ENCODE measurements at regions not wholly inside any gene's neighbourhood (a gene's known extent, or its start where the extent isn't known, plus 50 kb on each side); places are given as distances from the start of the nearest gene placed in this dataset.

GRCh38 chr18:73590950-73591349, 556.7 kb downstream of the FBXO15 start:
- H3K36me3 ChIP-seq: no peaks in the 10 kb centered on the region
- H3K27ac ChIP-seq (replicated peaks): no peak overlapping the region
- no peaks in the 10 kb centered on the region for H3K4me1 ChIP-seq
- DNase-seq: no peak
- no peaks in the 10 kb centered on the region for H3K9me3 ChIP-seq (replicated peaks)
- intact Hi-C loops (cut with micrococcal nuclease): no loop called here
- no peaks in the 10 kb centered on the region for H3K27me3 ChIP-seq (ENCODE audit: low read depth)
- no peak overlapping the region for H3K4me3 ChIP-seq
- TF ChIP-seq CTCF (IDR thresholded peaks at IDR 0.05; ENCODE audit: borderline replicate concordance): no peak

GRCh38 chr18:73579698-73580097, 567.9 kb downstream of the FBXO15 start:
- no peaks in the 10 kb centered on the region for H3K27me3 ChIP-seq (ENCODE audit: low read depth)
- DNase-seq: no peak
- H3K36me3 ChIP-seq: no peaks in the 10 kb centered on the region
- H3K4me1 ChIP-seq: no peaks in the 10 kb centered on the region
- TF ChIP-seq CTCF (IDR thresholded peaks at IDR 0.05; ENCODE audit: borderline replicate concordance): no peak
- no peak overlapping the region for H3K4me3 ChIP-seq
- no peak overlapping the region for H3K27ac ChIP-seq (replicated peaks)
- intact Hi-C loops (cut with micrococcal nuclease): no loop called here
- H3K9me3 ChIP-seq (replicated peaks): no peaks in the 10 kb centered on the region

- Histone ChIP-seq H3K4me3 (no peak overlapping the region), H3K27me3 (ENCODE audit: low read depth) (no peaks in the 10 kb centered on the region), H3K36me3 (no peaks in the 10 kb centered on the region), H3K27ac (replicated peaks) (no peak overlapping the region), H3K4me1 (no peaks in the 10 kb centered on the region), H3K9me3 (replicated peaks) (no peaks in the 10 kb centered on the region)
- intact Hi-C loops (cut with micrococcal nuclease): no loop called here
- no peak for DNase-seq
- no peak for TF ChIP-seq CTCF (IDR thresholded peaks at IDR 0.05; ENCODE audit: borderline replicate concordance)
Measured at GRCh38 chr18:73577365-73577764, 570.3 kb downstream of the FBXO15 start.

- DNase-seq: no peak
- Histone ChIP-seq H3K4me3 (no peak overlapping the region), H3K4me1 (no peaks in the 10 kb centered on the region), H3K36me3 (no peaks in the 10 kb centered on the region), H3K27me3 (ENCODE audit: low read depth) (no peaks in the 10 kb centered on the region), H3K27ac (replicated peaks) (peak overlapping the region; percentile 60), H3K9me3 (replicated peaks) (no peaks in the 10 kb centered on the region)
- intact Hi-C loops (cut with micrococcal nuclease): no loop called here
- no peak for TF ChIP-seq CTCF (IDR thresholded peaks at IDR 0.05; ENCODE audit: borderline replicate concordance)
Measured at GRCh38 chr18:73563901-73564472, 583.6 kb downstream of the FBXO15 start.

- H3K4me1 ChIP-seq: no peaks in the 10 kb centered on the region
- H3K9me3 ChIP-seq (replicated peaks): no peaks in the 10 kb centered on the region
- no peak for TF ChIP-seq CTCF (IDR thresholded peaks at IDR 0.05; ENCODE audit: borderline replicate concordance)
- no peaks in the 10 kb centered on the region for H3K27me3 ChIP-seq (ENCODE audit: low read depth)
- no peaks in the 10 kb centered on the region for H3K36me3 ChIP-seq
- DNase-seq: no peak
- no peak overlapping the region for H3K4me3 ChIP-seq
- intact Hi-C loops (cut with micrococcal nuclease): no loop called here
- peak overlapping the region; percentile 34 for H3K27ac ChIP-seq (replicated peaks)
Measured at GRCh38 chr18:73563345-73563744, 584.3 kb downstream of the FBXO15 start.

Measured in left ventricle myocardium inferior (tissue), 1 donor.